ENCODE measurements at regions not wholly inside any gene's neighbourhood (a gene's known extent, or its start where the extent isn't known, plus 50 kb on each side); places are given as distances from the start of the nearest gene placed in this dataset.

DNA sequence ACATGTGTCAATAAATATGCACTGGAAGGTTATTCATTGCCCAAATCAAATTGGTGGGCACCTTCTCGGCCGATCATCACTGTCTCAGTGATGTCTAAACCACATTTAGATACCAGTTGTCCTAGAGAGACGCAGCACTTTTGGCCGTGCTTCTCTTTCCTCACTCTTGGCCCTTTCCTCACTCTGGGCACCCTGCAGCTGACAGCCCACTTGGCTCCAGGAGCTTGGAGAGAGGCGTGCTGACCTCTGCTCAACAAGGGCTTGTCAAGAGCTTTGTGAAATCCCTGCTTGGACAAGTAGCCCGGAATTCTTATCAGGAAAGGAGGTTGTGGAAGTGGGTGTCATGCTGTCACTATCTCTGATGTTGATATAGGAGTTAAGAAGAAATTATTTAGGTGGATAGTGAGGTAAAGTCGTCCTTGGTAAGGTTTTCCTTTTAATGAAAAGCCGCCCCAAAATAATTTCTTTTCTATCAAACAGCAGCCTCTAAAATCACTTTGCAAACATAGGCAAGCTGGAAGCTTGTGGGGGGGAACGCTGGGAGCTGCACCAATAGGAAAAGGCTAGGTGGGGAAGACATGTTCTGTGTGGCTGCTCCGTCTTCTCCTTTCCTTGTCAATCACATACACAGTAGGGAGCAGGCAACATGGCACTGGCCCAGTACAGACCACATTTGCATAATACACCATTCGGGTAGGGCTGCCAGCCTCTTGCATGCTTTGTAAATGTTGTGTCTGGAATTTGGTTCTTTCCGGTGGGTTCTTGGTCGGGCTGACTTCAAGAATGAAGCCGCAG lies 126.8 kb upstream of the UBE3A start:
- DNase-seq (ENCODE audit: low spot score), result no peak
- TF ChIP-seq CTCF (IDR thresholded peaks at IDR 0.05; ENCODE audit: extremely low read depth, insufficient read depth, missing control alignments), result no peak
- in situ Hi-C loops (cut with MboI; ENCODE audit: low pct_unique_long_range_greater_than_20kb, low sequenced_read_pairs, unreplicated experiment), result no loop called here

GRCh38 chr15:25563596-25563995 lies 124.8 kb upstream of the UBE3A start:
- in situ Hi-C loops (cut with MboI; ENCODE audit: low pct_unique_long_range_greater_than_20kb, low sequenced_read_pairs, unreplicated experiment), result no loop called here
- TF ChIP-seq CTCF (IDR thresholded peaks at IDR 0.05; ENCODE audit: extremely low read depth, insufficient read depth, missing control alignments), result no peak
- no peak for DNase-seq (ENCODE audit: low spot score)

DNA sequence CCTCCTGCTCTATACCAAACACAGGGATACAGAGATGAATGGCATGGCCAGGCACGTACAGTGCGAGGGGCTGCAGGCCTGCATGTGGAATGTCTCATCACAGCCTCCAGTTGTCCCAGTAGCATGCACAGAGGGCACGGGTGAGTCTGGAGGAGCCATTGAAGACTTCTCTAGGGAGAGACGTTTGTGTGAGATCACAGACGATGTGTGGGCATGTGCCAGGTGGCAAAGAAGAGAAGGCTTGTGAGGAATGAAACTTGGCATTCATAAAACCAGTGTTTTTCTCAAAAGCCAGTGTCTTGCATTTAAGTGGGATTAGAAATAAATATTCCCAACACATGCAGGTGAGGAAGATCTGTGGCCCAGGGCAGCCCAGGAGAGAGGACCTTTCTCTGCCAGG lies 119.1 kb upstream of the UBE3A start:
- no peak for TF ChIP-seq CTCF (IDR thresholded peaks at IDR 0.05; ENCODE audit: extremely low read depth, insufficient read depth, missing control alignments)
- in situ Hi-C loops (cut with MboI; ENCODE audit: low pct_unique_long_range_greater_than_20kb, low sequenced_read_pairs, unreplicated experiment), result no loop called here
- DNase-seq (ENCODE audit: low spot score), result no peak

- no peak for DNase-seq (ENCODE audit: low spot score)
- TF ChIP-seq CTCF (IDR thresholded peaks at IDR 0.05; ENCODE audit: extremely low read depth, insufficient read depth, missing control alignments), result no peak
- in situ Hi-C loops (cut with MboI; ENCODE audit: low pct_unique_long_range_greater_than_20kb, low sequenced_read_pairs, unreplicated experiment), result no loop called here
Measured at GRCh38 chr15:25556136-25556535, 117.3 kb upstream of the UBE3A start.

- in situ Hi-C loops (cut with MboI; ENCODE audit: low pct_unique_long_range_greater_than_20kb, low sequenced_read_pairs, unreplicated experiment), result no loop called here
- no peak for TF ChIP-seq CTCF (IDR thresholded peaks at IDR 0.05; ENCODE audit: extremely low read depth, insufficient read depth, missing control alignments)
- no peak for DNase-seq (ENCODE audit: low spot score)
Measured at GRCh38 chr15:25554640-25555039, 115.8 kb upstream of the UBE3A start.

DNA sequence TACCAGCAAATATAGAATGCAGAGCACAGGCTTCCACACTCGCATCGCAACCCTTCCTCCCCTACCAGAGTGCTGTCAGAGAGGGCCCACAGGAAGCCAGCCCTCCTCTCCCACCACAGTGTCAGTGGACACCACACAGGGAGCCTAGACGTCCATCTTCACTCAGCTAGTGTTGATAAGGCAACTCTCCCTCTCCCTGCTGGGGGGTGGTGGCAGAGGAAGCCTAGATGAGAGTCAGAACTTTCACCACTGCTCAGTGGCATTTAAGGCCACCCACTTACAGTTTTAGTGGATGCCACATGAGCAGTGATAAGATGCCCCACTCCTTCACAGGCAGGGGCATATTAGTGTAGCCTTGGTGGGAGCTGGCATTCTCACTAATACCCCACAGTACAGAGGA lies 109.8 kb upstream of the UBE3A start:
- in situ Hi-C loops (cut with MboI; ENCODE audit: low pct_unique_long_range_greater_than_20kb, low sequenced_read_pairs, unreplicated experiment), result no loop called here
- DNase-seq (ENCODE audit: low spot score), result no peak
- TF ChIP-seq CTCF (IDR thresholded peaks at IDR 0.05; ENCODE audit: extremely low read depth, insufficient read depth, missing control alignments), result no peak
